ENCODE measurements at regions not wholly inside any gene's neighbourhood (a gene's known extent, or its start where the extent isn't known, plus 50 kb on each side); places are given as distances from the start of the nearest gene placed in this dataset.

DNA sequence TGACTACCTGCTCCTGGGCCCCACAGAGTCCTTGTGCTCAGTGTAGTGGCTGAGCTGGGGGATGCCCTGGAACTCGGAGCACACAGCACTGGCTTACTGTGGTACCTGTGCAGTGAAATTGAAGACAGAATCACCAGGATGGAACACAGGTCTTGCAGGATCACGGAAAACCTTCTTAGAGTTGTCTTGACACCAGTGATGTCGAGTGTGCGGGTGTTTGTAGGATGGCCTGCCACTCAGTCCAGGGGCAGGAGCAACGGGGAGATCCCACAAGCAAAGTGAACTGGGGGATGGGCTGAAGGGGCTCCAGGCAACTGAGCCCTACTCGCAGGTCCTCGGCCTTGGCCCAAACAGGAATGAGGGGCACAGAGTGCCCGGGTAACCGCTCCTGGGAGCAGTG lies 122.2 kb upstream of the SERF1A start:
- DNase-seq = peak; percentile 0
